ENCODE measurements at regions not wholly inside any gene's neighbourhood (a gene's known extent, or its start where the extent isn't known, plus 50 kb on each side); places are given as distances from the start of the nearest gene placed in this dataset.
"Not testable (repeated sequence)": the region's sequence is repeated elsewhere in the genome, so short reads cannot be mapped to it uniquely, and the experiment has no call there.

GRCh38 chr5:135112008-135112725 lies 78.1 kb upstream of the PITX1 start:
- DNase-seq = no peak

- DNase-seq = no peak
These were observed 77.0 kb upstream of the PITX1 start for GRCh38 chr5:135110785-135111596.

GRCh38 chr5:135108992-135109391 lies 75.0 kb upstream of the PITX1 start:
- no peak for DNase-seq

- DNase-seq = no peak
These were observed 74.5 kb upstream of the PITX1 start for GRCh38 chr5:135108569-135108968.

- no peak for DNase-seq
These were observed 74.0 kb upstream of the PITX1 start for GRCh38 chr5:135107986-135108385.

GRCh38 chr5:135106610-135107471 lies 72.8 kb upstream of the PITX1 start:
- DNase-seq = no peak

GRCh38 chr5:135106136-135106535 lies 72.1 kb upstream of the PITX1 start:
- no peak for DNase-seq

GRCh38 chr5:135105105-135105484 lies 71.1 kb upstream of the PITX1 start:
- DNase-seq = no peak

GRCh38 chr5:135103575-135103853 lies 69.5 kb upstream of the PITX1 start:
- no peak for DNase-seq

GRCh38 chr5:135102716-135103574 lies 68.9 kb upstream of the PITX1 start:
- DNase-seq = no peak

- no peak for DNase-seq
These were observed 66.4 kb upstream of the PITX1 start for GRCh38 chr5:135100431-135100830.

GRCh38 chr5:135100011-135100410 lies 66.0 kb upstream of the PITX1 start:
- DNase-seq = no peak

GRCh38 chr5:135097390-135097789 lies 63.4 kb upstream of the PITX1 start:
- no peak for DNase-seq

- no peak for DNase-seq
These were observed 61.8 kb upstream of the PITX1 start for GRCh38 chr5:135095871-135096270.

GRCh38 chr5:135095052-135095715 lies 61.2 kb upstream of the PITX1 start:
- no peak for DNase-seq

- DNase-seq = no peak
These were observed 60.5 kb upstream of the PITX1 start for GRCh38 chr5:135094339-135095051.

GRCh38 chr5:135093483-135093882 lies 59.5 kb upstream of the PITX1 start:
- DNase-seq = not testable (repeated sequence)

GRCh38 chr5:135092476-135092875 lies 58.4 kb upstream of the PITX1 start:
- no peak for DNase-seq

- DNase-seq = no peak
These were observed 57.3 kb upstream of the PITX1 start for GRCh38 chr5:135091286-135091685.

- no peak for DNase-seq
These were observed 55.9 kb upstream of the PITX1 start for GRCh38 chr5:135089912-135090311.

GRCh38 chr5:135088911-135089310 lies 54.9 kb upstream of the PITX1 start:
- DNase-seq = no peak

All from activated CD8-positive, alpha-beta memory T cell treated with anti-CD3 and anti-CD28 coated beads for 24 hours (primary cell).